ENCODE measurements at regions not wholly inside any gene's neighbourhood (a gene's known extent, or its start where the extent isn't known, plus 50 kb on each side); places are given as distances from the start of the nearest gene placed in this dataset.

- Mint-ChIP-seq H3K27ac (ENCODE audit: unreplicated experiment) (no peak overlapping the region), H3K9me3 (ENCODE audit: low read depth, unreplicated experiment) (no peaks in the 10 kb centered on the region), H3K27me3 (ENCODE audit: unreplicated experiment) (peaks cover 27% of the 10 kb centered on the region), H3K4me1 (ENCODE audit: low read depth, unreplicated experiment) (no peaks in the 10 kb centered on the region), H3K36me3 (ENCODE audit: insufficient read depth, unreplicated experiment) (no peaks in the 10 kb centered on the region), H3K4me3 (ENCODE audit: low read depth, unreplicated experiment) (no peak overlapping the region)
- CTCF ChIA-PET = interaction anchor here (1.0 kb wide), 1 partner anchor 85 kb away, joined by 3 read pairs; no protein-coding TSS in a partner anchor
- intact Hi-C loops (cut with micrococcal nuclease; ENCODE audit: unreplicated experiment) = no loop called here
- BruUV-seq (replicated peaks) = no TSS peak
- no peak for DNase-seq
- TF ChIP-seq CTCF (IDR thresholded peaks at IDR 0.05; ENCODE audit: unreplicated experiment) = no peak
These were observed 81.5 kb upstream of the FZD7 start for GRCh38 chr2:201952187-201952586.

GRCh38 chr2:201953396-201953795, 80.3 kb upstream of the FZD7 start:
- Mint-ChIP-seq H3K4me3 (ENCODE audit: low read depth, unreplicated experiment) (no peak overlapping the region), H3K27ac (ENCODE audit: unreplicated experiment) (no peak overlapping the region), H3K36me3 (ENCODE audit: insufficient read depth, unreplicated experiment) (no peaks in the 10 kb centered on the region), H3K27me3 (ENCODE audit: unreplicated experiment) (peaks cover 30% of the 10 kb centered on the region), H3K9me3 (ENCODE audit: low read depth, unreplicated experiment) (no peaks in the 10 kb centered on the region), H3K4me1 (ENCODE audit: low read depth, unreplicated experiment) (no peaks in the 10 kb centered on the region)
- CTCF ChIA-PET = no interaction called here
- no peak for DNase-seq
- BruUV-seq (replicated peaks) = no TSS peak
- intact Hi-C loops (cut with micrococcal nuclease; ENCODE audit: unreplicated experiment) = no loop called here
- TF ChIP-seq CTCF (IDR thresholded peaks at IDR 0.05; ENCODE audit: unreplicated experiment) = no peak

GRCh38 chr2:201953880-201954279, 79.8 kb upstream of the FZD7 start:
- H3K9me3 Mint-ChIP-seq (ENCODE audit: low read depth, unreplicated experiment) = no peaks in the 10 kb centered on the region
- intact Hi-C loops (cut with micrococcal nuclease; ENCODE audit: unreplicated experiment) = no loop called here
- DNase-seq = no peak
- no peaks in the 10 kb centered on the region for H3K4me1 Mint-ChIP-seq (ENCODE audit: low read depth, unreplicated experiment)
- no peak for TF ChIP-seq CTCF (IDR thresholded peaks at IDR 0.05; ENCODE audit: unreplicated experiment)
- no peak overlapping the region for H3K4me3 Mint-ChIP-seq (ENCODE audit: low read depth, unreplicated experiment)
- H3K27me3 Mint-ChIP-seq (ENCODE audit: unreplicated experiment) = peaks cover 30% of the 10 kb centered on the region
- no peaks in the 10 kb centered on the region for H3K36me3 Mint-ChIP-seq (ENCODE audit: insufficient read depth, unreplicated experiment)
- CTCF ChIA-PET = no interaction called here
- no peak overlapping the region for H3K27ac Mint-ChIP-seq (ENCODE audit: unreplicated experiment)
- no TSS peak for BruUV-seq (replicated peaks)

GRCh38 chr2:201955231-201955630, 78.4 kb upstream of the FZD7 start:
- no peak for TF ChIP-seq CTCF (IDR thresholded peaks at IDR 0.05; ENCODE audit: unreplicated experiment)
- no peak for DNase-seq
- CTCF ChIA-PET = no interaction called here
- BruUV-seq (replicated peaks) = no TSS peak
- Mint-ChIP-seq H3K4me1 (ENCODE audit: low read depth, unreplicated experiment) (no peaks in the 10 kb centered on the region), H3K4me3 (ENCODE audit: low read depth, unreplicated experiment) (no peak overlapping the region), H3K9me3 (ENCODE audit: low read depth, unreplicated experiment) (no peaks in the 10 kb centered on the region), H3K36me3 (ENCODE audit: insufficient read depth, unreplicated experiment) (no peaks in the 10 kb centered on the region), H3K27me3 (ENCODE audit: unreplicated experiment) (peaks cover 35% of the 10 kb centered on the region), H3K27ac (ENCODE audit: unreplicated experiment) (no peak overlapping the region)
- intact Hi-C loops (cut with micrococcal nuclease; ENCODE audit: unreplicated experiment) = no loop called here

Measured in Calu3 (cell line).